Keratinocyte (primary cell): ENCODE measurements at regions not wholly inside any gene's neighbourhood (a gene's known extent, or its start where the extent isn't known, plus 50 kb on each side); places are given as distances from the start of the nearest gene placed in this dataset.

ENCODE experiments used
- DNase-seq: peaks from one replicate; pipeline ENCODE4 v3.0.0-alpha.2; 2011; ENCODE audit warnings: low read depth, missing footprints, low spot score
- FAIRE-seq: peaks from 2 replicates; lab custom pipeline; 2011; peaks lifted over from hg19 to GRCh38; lab: Jason Lieb, UNC
- H2AFZ ChIP-seq: 2 replicates; pipeline ENCODE4 v1.6.0; 2012; ENCODE audit warnings: low read length, control low read depth, inconsistent platforms; ENCODE audit not compliant: control insufficient read depth
- H3K27ac ChIP-seq: 2 replicates; pipeline ENCODE4 v1.5.1; 2011; ENCODE audit warnings: low read length; ENCODE audit not compliant: control insufficient read depth, insufficient read depth
- H3K27me3 ChIP-seq: 3 replicates; pipeline ENCODE4 v1.6.0; 2011; ENCODE audit warnings: low read length; ENCODE audit not compliant: control insufficient read depth, insufficient read depth; ENCODE audit errors: extremely low read depth
- H3K36me3 ChIP-seq, 2 experiments: 2 replicates in 1 of 2; 3 replicates in 1 of 2; pipeline ENCODE4 v1.5.1; 2011; ENCODE audit warnings: low read length in 2 of 2, mild to moderate bottlenecking in 1 of 2; ENCODE audit not compliant: control insufficient read depth in 2 of 2, insufficient read depth in 2 of 2; ENCODE audit errors: extremely low read depth in 1 of 2
- H3K4me1 ChIP-seq: 3 replicates; pipeline ENCODE4 v1.5.1; 2011; ENCODE audit warnings: low read length; ENCODE audit not compliant: control insufficient read depth, insufficient read depth; ENCODE audit errors: extremely low read depth
- H3K4me2 ChIP-seq: 3 replicates; pipeline ENCODE4 v1.6.0; 2011; ENCODE audit warnings: low read depth, low read length; ENCODE audit not compliant: control insufficient read depth, insufficient read depth; ENCODE audit errors: extremely low read depth
- H3K4me3 ChIP-seq, 3 experiments: fragments of 200-600 bp in 1 of 3; sonication (generic) in 1 of 3; 2 replicates in 2 of 3; 3 replicates in 1 of 3; pipeline ENCODE4 v1.5.1; 2011 to 2016; ENCODE audit warnings: low read length in 3 of 3, mild to moderate bottlenecking in 3 of 3, control low read depth in 2 of 3, inconsistent platforms in 1 of 3, low read depth in 1 of 3, mixed read lengths in 1 of 3, mixed run types in 1 of 3, moderate library complexity in 1 of 3; ENCODE audit not compliant: control insufficient read depth in 2 of 3, insufficient read depth in 2 of 3; ENCODE audit errors: extremely low read depth in 1 of 3
- H3K79me2 ChIP-seq: 2 replicates; pipeline ENCODE4 v1.6.0; 2012; ENCODE audit warnings: low read length; ENCODE audit not compliant: control insufficient read depth, insufficient read depth
- H3K9ac ChIP-seq: 3 replicates; pipeline ENCODE4 v1.6.0; 2011; ENCODE audit warnings: low read length; ENCODE audit not compliant: control insufficient read depth, insufficient read depth; ENCODE audit errors: extremely low read depth
- H3K9me1 ChIP-seq: 3 replicates; pipeline ENCODE4 v1.6.0; 2011; ENCODE audit warnings: low read length; ENCODE audit not compliant: control insufficient read depth, insufficient read depth; ENCODE audit errors: extremely low read depth
- H3K9me3 ChIP-seq: 2 replicates; pipeline ENCODE4 v1.5.1; 2012; ENCODE audit warnings: low read depth, low read length; ENCODE audit not compliant: control insufficient read depth
- H4K20me1 ChIP-seq: 3 replicates; pipeline ENCODE4 v1.6.0; 2011; ENCODE audit warnings: low read length; ENCODE audit not compliant: control insufficient read depth, insufficient read depth; ENCODE audit errors: extremely low read depth
- CTCF ChIP-seq, 3 experiments: IDR thresholded peaks in 1 of 3; conservative IDR thresholded peaks in 1 of 3; optimal IDR thresholded peaks in 1 of 3; 2 replicates in 2 of 3; 3 replicates in 1 of 3; pipeline versions ENCODE3 to v1.5.1; 2011; ENCODE audit warnings: low read length in 3 of 3, mild to moderate bottlenecking in 3 of 3, moderate library complexity in 2 of 3, control low read depth in 1 of 3, inconsistent platforms in 1 of 3; ENCODE audit not compliant: insufficient read depth in 2 of 3; ENCODE audit errors: extremely low read depth in 1 of 3
- EZH2 ChIP-seq: IDR thresholded peaks from one replicate; pipeline ENCODE4 v1.6.1; 2012; ENCODE audit warnings: inconsistent platforms, mild to moderate bottlenecking, low read length, moderate library complexity
- dilution Hi-C: fragments of 300-500 bp; cut with MboI; formaldehyde crosslinking; loops from one replicate; pipeline ENCODE4 v1.7.0; 2020; ENCODE audit warnings: low sequenced_read_pairs; ENCODE audit not compliant: extremely low pct_ligation_motif_present

DNA sequence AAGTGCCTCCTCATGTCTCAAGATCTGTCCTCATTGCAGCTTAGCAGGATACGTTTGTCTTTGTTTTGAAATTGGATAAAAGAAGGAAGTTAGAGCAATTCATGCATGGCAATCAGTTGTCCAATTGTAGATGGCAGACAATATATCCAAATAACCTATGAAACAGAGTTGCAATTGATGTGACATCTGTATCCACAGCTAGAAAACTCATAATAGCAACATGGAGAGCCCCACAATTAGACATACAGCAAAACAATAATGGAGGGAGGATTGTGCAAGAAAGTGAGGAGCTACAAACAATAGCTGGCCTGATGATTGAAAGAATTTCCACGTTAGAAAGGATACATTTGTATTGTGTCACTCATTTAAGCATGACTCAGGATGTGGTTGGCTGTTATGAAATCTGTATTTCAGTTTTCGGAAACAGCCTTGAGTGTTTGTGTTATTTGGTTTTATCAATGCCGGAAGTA is 132.0 kb downstream of the FAM174A start:
- H3K36me3 ChIP-seq, result no peaks in the 10 kb centered on the region
- peak; percentile 80 for FAIRE-seq
- H3K9ac ChIP-seq, result no peak overlapping the region
- H3K4me2 ChIP-seq, result no peak overlapping the region
- H3K27ac ChIP-seq, result peak overlapping the region; percentile 48
- peaks cover 19% of the 10 kb centered on the region for H3K4me1 ChIP-seq
- DNase-seq, result peak; percentile 25
- H3K9me3 ChIP-seq, result no peaks in the 10 kb centered on the region
- H2AFZ ChIP-seq, result no peak overlapping the region
- H3K27me3 ChIP-seq, result no peaks in the 10 kb centered on the region
- H3K79me2 ChIP-seq, result no peaks in the 10 kb centered on the region
- no peaks in the 10 kb centered on the region for H4K20me1 ChIP-seq
- H3K9me1 ChIP-seq, result no peaks in the 10 kb centered on the region
- TF ChIP-seq EZH2, result no peak
- TF ChIP-seq CTCF (optimal IDR thresholded peaks at IDR 0.05 in 1 of 3, IDR thresholded peaks at IDR 0.05 in 1 of 3, conservative IDR thresholded peaks at IDR 0.05 in 1 of 3; ENCODE audit: extremely low read depth in 1 of 3, insufficient read depth in 2 of 3, low read length in 3 of 3), result no peak
- dilution Hi-C loops, result no loop called here
- H3K4me3 ChIP-seq, result no peak overlapping the region

GRCh38 chr5:100668511-100668910 is 133.3 kb downstream of the FAM174A start:
- H3K9me1 ChIP-seq, result no peaks in the 10 kb centered on the region
- H3K9me3 ChIP-seq, result no peaks in the 10 kb centered on the region
- dilution Hi-C loops, result no loop called here
- peak; percentile 79 for FAIRE-seq
- H3K27me3 ChIP-seq, result no peaks in the 10 kb centered on the region
- no peaks in the 10 kb centered on the region for H3K36me3 ChIP-seq
- TF ChIP-seq CTCF (optimal IDR thresholded peaks at IDR 0.05 in 1 of 3, IDR thresholded peaks at IDR 0.05 in 1 of 3, conservative IDR thresholded peaks at IDR 0.05 in 1 of 3; ENCODE audit: extremely low read depth in 1 of 3, insufficient read depth in 2 of 3, low read length in 3 of 3) (no peak), EZH2 (no peak)
- no peak for DNase-seq
- peaks cover 19% of the 10 kb centered on the region for H3K4me1 ChIP-seq
- H3K79me2 ChIP-seq, result no peaks in the 10 kb centered on the region
- H3K27ac ChIP-seq, result peak overlapping the region; percentile 48
- no peak overlapping the region for H3K4me3 ChIP-seq
- no peak overlapping the region for H3K4me2 ChIP-seq
- H4K20me1 ChIP-seq, result no peaks in the 10 kb centered on the region
- no peak overlapping the region for H2AFZ ChIP-seq
- H3K9ac ChIP-seq, result no peak overlapping the region
